HG03342 (cell line): ENCODE measurements at regions not wholly inside any gene's neighbourhood (a gene's known extent, or its start where the extent isn't known, plus 50 kb on each side); places are given as distances from the start of the nearest gene placed in this dataset.
"Not testable (repeated sequence)": the region's sequence is repeated elsewhere in the genome, so short reads cannot be mapped to it uniquely, and the experiment has no call there.

Source experiments
- ATAC-seq: cut with Tn5 transposase; IDR thresholded peaks from one replicate; pipeline ENCODE4 v1.9.1; 2021; ENCODE audit warnings: mild to moderate bottlenecking, moderate library complexity; ENCODE audit not compliant: unreplicated experiment

DNA sequence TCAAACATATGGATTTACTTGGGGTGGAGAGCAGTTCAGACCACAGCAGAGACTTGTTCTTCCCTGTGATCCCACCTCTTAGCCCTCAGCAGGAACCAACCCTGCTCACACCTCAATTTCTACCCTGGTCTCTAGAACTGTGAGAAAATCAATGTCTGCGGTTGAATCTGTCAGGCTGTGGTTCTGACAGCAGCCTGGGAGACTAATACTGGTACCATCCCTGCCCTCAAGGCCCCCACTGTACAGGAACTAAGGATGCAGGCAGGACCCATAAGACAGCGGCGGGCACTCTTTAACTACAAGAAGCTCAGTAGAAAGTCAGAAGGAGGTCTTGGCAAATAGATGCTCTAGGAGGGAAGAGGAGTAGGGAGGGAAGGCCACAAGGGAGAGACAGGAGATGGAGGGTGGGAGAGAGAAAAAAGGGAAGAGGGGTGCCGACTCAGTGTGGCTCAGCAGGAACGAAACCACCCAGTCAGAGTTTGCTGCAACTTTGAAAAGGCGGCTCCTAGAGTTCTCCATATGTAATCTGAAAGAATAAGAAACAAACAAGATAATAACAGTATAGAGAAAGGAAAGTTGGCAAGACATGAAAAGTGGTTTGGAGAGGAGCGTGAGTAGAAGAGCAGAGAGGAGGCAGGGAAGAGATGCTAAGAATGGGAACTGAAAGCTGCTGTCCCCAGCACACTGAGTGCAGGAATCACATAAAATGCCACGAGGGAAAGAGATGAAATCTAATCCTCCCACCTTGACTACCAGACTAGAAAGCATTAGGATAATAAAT is 323.9 kb upstream of the ID2 start:
- ATAC-seq = no peak

DNA sequence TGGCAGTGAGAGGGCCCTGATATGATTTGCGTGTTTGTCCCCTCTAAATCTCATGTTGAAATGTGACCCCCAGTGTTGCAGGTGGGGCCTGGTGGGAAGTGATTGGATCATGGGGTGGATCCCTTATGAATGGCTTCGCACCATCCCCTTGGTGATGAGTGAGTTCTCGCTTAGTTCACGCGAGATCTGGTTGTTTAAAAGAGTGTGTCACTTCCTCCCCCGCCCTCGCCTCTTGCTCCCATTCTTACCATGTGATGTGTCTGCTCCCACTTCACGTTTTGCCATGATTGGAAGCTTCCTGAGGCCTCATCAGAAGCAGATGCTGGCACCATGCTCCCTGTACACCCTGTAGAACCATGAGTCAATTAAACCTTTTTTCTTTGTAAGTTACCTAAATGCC is 319.9 kb upstream of the ID2 start:
- ATAC-seq = no peak

GRCh38 chr2:8363161-8363560 is 318.7 kb upstream of the ID2 start:
- no peak for ATAC-seq

DNA sequence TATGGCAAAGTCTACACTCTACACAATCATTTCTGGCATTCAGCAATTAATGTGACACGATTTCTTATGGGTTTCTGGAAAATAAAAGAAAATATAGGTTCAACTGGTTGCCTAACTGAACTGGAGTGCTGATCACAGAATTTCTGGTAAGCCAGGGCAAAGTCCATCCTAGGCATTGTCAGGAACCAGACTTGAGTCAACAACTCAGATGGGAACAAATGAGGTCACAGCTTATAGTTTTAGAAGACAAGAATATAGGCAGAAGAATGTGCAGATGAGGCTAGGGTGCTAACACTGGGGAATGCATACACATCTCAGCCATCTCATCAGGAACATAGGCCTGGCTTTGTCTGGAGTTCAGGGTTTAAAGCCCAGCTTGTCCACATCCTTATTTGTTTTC is 317.2 kb upstream of the ID2 start:
- no peak for ATAC-seq

DNA sequence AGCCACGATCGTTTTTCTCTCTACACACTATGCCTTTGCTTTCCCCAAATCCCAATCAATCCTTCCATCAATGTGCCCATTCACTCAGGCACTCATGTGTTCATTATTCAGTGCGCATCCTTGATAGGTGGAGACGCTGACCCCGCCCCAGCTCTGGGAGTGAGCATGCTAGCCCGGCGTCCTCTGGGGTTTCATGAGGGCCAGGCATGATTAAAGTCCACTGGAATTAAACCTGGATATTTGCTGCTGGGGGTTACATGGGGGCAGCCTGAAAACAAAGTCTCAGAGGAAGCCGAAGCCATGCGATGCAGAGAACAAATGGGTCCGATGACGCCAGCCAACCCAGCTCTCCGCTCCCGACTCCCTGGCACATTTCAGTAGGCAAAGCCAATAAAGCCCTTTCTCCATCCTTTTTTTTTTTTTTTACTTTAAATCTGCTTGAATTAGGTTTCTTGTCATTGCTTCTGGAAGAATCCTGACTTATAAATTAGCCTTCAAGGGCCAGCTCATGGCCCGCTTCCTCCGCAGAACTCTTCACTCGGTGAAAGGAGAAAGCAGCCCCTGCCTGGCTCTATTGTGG is 316.4 kb upstream of the ID2 start:
- no peak for ATAC-seq

DNA sequence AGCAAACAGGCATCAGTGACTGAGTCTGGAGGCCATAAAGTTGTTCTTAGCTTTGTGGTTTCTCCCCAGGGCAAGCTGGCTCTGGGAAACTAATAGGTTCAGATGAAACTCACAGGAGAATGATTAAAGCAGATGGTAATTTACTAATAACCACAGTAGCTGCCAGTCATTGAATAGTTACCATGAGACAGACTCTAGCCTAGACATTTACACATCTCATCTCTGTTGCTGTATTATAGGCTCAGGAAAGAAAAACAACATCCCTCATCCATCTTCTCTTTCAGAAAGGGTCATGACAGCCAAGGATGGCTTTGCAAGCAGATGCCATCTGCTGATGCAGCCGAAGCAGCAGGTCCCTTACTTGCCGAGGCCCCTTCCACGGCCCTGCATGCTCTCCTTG is 314.0 kb upstream of the ID2 start:
- no peak for ATAC-seq

DNA sequence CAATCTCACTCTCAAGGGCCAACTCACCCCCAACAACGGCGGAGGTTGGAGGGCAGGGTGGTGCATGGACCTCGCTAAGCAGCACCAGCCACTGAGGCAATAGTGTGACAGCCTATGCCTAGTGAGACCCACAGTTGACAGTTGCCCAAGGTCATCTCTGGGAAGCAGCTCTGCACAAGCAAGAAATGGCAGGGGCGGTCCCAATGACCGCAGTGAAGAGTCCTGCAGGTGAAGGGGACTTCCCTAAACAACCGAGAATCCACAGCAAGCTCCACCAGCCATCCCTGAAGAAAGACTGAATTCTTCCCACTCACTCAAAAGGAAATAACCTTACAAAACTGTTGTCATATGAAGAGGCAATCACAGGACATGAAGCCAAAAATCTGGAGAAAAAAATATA is 313.4 kb upstream of the ID2 start:
- ATAC-seq = no peak

GRCh38 chr2:8369522-8369921 is 312.3 kb upstream of the ID2 start:
- no peak for ATAC-seq

DNA sequence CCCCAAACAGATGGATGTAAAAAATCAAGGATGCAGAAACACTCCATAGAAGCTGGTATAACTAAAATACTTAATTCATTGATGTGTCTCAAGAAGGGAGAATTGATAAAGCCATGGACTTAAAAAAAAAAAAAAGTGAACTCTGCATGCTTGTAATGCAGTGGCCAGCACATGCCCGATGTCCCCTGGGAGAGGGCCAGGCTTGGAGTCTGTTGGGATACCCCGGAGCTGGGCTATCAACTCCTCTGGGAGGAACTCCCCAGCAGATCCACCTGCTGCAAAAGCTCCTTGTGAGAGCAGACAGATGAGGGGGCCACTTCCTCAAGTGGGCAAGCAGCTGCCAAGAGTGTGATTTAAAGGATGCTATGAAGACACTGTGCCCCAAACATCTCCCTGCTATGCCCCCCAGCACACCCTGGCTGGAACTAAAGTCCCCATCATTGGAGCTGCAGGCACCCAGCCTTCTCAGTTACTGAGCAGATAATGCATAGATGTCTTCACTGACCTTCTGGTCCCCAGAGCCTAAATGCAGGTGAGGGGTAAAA is 311.5 kb upstream of the ID2 start:
- ATAC-seq = no peak

DNA sequence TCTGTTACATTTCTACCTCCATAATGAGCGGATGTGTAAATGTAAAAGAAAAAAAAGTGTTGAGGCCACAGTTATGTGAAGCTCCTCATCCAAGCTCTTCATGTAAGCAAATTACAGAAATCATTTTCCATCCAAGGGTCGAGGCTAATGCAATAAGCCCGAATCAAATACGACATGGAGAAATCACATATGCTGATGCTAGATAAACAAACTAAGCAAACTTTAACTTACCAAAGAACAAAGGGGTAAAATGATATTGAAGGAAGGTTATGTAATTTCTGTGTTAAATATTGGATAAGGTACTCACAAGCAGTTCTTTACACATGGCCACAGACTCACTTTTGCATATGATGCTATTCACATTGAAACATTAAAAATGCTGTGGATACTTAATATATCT is 310.2 kb upstream of the ID2 start:
- ATAC-seq = no peak

DNA sequence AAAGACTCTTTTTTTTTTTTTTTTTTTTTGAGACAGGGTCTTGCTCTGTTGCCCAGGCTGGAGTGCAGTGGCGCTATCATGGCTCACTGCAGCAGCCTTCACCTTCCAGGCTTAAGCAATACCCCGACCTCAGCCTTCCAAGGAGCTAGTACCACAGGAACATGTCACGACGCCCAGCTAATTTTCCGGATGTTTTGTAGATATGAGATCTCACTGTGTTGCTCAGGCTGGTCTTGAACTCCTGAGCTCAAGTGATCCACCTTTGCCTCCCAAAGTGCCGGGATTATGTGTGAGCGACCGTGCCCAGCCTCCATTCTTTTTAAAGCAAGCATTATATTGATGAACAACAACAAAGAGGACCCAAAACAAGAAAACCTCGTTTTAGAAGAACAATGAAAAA is 307.1 kb upstream of the ID2 start:
- ATAC-seq = no peak

DNA sequence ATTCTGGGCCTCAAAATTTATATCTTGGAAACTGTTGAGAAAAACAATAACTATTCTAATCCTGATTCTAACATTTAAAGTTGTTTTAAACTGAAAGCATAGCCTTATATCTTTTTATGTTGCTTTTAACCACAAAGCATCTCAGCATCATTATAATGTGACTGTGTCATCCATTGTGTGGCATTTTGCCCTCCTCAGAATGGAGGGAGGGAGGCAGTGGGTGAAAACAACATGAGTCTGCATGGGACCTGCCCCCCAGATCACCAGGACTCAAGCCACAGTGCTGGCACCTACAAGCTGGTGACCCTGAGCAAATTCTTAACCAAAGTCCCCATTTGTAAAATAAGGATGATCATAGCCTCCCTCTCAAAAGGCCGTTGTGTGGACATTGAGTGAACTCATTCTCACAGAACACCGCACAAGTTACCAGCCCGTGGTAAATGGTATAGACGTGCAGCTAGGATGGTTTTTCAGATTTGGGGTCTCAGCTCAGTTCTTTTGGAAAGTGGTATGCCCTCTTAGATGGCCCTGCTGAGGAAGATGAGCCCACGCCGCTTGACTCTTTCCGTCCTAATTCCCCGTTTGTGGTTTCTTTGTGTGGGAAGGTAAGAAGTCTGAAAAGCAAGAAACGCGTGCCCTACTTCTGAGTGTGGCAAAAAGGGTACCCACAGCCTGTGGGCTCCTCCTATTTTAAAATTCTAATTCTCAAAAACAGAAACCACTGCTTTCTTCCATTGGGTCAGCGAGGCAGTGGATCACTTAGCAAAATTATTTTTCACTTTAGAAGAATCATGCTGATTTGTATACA is 305.0 kb upstream of the ID2 start:
- ATAC-seq = no peak

DNA sequence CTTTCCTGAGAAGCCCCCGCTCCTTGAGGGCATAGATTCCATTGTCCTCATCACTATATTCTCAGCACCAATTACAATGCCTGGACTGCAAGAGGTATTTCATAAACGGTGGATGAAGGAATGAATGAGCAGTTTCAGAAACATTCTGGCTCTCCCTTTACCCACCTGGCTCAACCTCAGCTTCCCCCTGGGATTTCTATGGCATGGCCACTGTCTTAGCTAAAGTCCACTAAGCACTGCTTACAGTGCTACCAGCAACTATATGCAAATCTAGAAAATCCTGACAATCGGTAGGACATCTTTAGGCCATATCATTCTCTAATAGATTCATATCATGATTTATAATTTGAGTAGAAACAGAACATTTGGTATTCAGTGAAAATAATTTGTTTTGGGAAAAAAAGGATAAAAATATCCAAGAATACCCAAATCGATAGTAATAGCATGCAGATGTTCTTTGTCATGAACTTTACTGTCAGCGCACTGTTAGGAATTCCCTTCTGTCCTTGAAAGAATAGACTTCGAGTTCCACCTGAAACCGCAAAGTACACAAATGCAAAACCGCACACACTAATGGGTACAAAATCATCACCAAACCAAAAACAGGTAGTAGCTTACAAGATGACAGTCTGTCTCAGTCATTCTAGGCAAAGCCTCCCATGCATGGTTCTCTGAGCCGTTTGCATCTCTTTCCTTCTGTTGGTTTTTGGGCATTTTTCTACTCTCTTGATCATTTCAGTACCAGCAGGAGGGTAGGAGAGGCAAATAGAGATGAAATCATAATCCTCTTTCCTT is 303.6 kb upstream of the ID2 start:
- ATAC-seq = peak; percentile 59

- ATAC-seq = no peak
These were observed 302.7 kb upstream of the ID2 start for GRCh38 chr2:8379128-8379527.

- ATAC-seq = no peak
These were observed 302.3 kb upstream of the ID2 start for GRCh38 chr2:8379549-8379948.

DNA sequence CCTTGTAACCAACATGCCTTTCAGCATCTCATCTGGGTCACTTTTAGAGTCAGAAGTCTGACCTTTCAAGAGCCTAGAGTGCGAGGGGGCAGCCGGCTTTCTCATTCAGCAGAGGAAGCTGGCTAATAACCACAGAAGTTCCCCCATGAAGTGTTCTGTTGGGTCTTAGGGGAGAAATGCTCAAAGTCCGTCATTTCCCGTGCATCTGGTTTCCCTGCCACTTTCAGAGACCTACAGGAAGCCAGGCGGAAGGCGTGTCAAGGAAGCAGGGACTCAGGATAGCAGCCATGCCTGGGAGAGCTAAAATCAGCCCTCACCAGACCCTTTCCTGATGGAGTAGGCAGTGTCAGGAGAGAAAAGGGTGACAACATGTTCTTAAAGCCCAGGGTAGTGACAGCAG is 301.8 kb upstream of the ID2 start:
- ATAC-seq = peak; percentile 14

- ATAC-seq = peak; percentile 79
These were observed 301.3 kb upstream of the ID2 start for GRCh38 chr2:8380566-8380965.

DNA sequence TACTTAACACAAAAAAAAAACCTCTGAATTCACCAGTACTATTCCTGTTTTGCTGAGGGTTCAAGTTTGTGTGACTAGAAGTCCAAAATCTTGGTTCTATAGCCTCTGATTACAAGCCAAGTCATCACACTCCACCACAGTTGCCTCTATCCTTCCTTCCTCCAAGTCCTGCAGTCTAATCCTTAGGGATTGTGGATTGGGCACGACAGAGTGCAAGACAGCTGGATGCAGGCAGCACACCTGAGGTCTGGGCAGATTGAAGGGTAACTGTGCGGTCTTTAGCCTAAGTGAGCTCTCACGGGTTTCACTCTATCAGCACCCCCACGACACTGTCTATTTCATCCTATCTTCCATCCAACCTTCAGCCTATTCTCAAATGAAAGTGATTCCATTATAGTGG is 299.4 kb upstream of the ID2 start:
- no peak for ATAC-seq

DNA sequence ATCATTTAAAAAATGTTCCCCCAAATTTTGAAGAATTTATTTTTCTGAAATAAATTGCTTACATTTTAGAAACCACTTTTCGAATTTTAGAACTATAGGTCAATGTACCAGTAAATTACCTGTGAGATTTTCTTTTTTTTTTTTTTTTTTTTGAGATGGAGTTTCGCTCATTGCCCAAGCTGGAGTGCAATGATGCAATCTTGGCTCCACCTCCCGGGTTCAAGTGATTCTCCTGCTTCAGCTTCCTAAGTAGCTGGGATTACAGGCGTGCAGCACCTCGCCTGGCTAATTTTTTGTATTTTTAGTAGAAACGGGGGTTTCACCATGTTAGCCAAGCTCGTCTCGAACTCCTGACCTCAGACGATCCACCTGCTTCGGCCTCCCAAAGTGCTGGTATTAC is 295.1 kb upstream of the ID2 start:
- not testable (repeated sequence) for ATAC-seq

DNA sequence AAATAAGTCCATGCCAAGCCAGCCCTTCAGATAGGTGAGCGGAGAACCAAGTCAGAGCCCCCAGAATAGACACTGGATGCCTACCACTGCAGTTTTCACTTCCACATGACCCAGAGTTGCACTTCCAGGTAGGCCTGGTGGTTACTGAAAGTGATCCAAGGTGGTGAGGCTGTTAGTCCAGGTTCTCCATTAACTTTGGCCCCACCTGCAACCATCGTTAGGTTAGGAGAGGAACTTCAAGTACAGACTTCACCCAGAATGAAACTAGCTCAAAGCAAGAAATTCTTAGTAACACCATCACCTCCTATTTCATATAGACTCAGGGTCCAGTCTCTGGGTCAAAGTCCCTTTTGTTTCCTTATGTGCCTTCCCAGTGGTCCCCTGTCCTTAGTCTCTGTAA is 293.1 kb upstream of the ID2 start:
- ATAC-seq = peak; percentile 62
